ENCODE measurements at regions not wholly inside any gene's neighbourhood (a gene's known extent, or its start where the extent isn't known, plus 50 kb on each side); places are given as distances from the start of the nearest gene placed in this dataset.

GRCh38 chr1:208535511-208535910, 291.3 kb upstream of the PLXNA2 start:
- H3K9me2 ChIP-seq (ENCODE audit: insufficient read depth), result no peaks in the 10 kb centered on the region
- no peak overlapping the region for H3K27ac ChIP-seq
- ChIA-PET CTCF (no interaction called here), POLR2A (ENCODE audit: unreplicated experiment) (no interaction called here)
- intact Hi-C loops (cut with micrococcal nuclease; ENCODE audit: unreplicated experiment), result no loop called here
- no peaks in the 10 kb centered on the region for H3F3A ChIP-seq (ENCODE audit: insufficient read depth, low read depth)
- H3K79me2 ChIP-seq (ENCODE audit: low read depth), result no peaks in the 10 kb centered on the region
- no peak for DNase-seq
- no peaks in the 10 kb centered on the region for H3K4me1 ChIP-seq (replicated peaks; ENCODE audit: insufficient read depth)
- H4K20me1 ChIP-seq (ENCODE audit: insufficient read depth), result no peaks in the 10 kb centered on the region
- H3K27me3 ChIP-seq (ENCODE audit: insufficient read depth, low read depth), result peaks cover 85% of the 10 kb centered on the region
- H2AFZ ChIP-seq, result no peak overlapping the region
- TF ChIP-seq CTCF (conservative IDR thresholded peaks at IDR 0.05) (no peak), EZH2 (IDR thresholded peaks at IDR 0.05; ENCODE audit: low read depth) (no peak)
- no peak overlapping the region for H3K4me3 ChIP-seq
- H3K36me3 ChIP-seq (ENCODE audit: low read depth), result no peaks in the 10 kb centered on the region
- no TSS peak for BruUV-seq (replicated peaks)
- H3K9me3 ChIP-seq (ENCODE audit: insufficient read depth, low read depth), result no peaks in the 10 kb centered on the region
- no peak overlapping the region for H3K4me2 ChIP-seq

GRCh38 chr1:208536212-208536611, 292.0 kb upstream of the PLXNA2 start:
- H3K9me2 ChIP-seq (ENCODE audit: insufficient read depth), result no peaks in the 10 kb centered on the region
- ChIA-PET POLR2A (ENCODE audit: unreplicated experiment) (no interaction called here), CTCF (no interaction called here)
- H3K4me2 ChIP-seq, result no peak overlapping the region
- peaks cover 88% of the 10 kb centered on the region for H3K27me3 ChIP-seq (ENCODE audit: insufficient read depth, low read depth)
- no peaks in the 10 kb centered on the region for H3K4me1 ChIP-seq (replicated peaks; ENCODE audit: insufficient read depth)
- H3K27ac ChIP-seq, result no peak overlapping the region
- DNase-seq, result no peak
- TF ChIP-seq CTCF (conservative IDR thresholded peaks at IDR 0.05) (no peak), EZH2 (IDR thresholded peaks at IDR 0.05; ENCODE audit: low read depth) (no peak)
- BruUV-seq (replicated peaks), result no TSS peak
- no peaks in the 10 kb centered on the region for H3K9me3 ChIP-seq (ENCODE audit: insufficient read depth, low read depth)
- H3K36me3 ChIP-seq (ENCODE audit: low read depth), result no peaks in the 10 kb centered on the region
- H3K4me3 ChIP-seq, result no peak overlapping the region
- intact Hi-C loops (cut with micrococcal nuclease; ENCODE audit: unreplicated experiment), result no loop called here
- H3F3A ChIP-seq (ENCODE audit: insufficient read depth, low read depth), result no peaks in the 10 kb centered on the region
- H3K79me2 ChIP-seq (ENCODE audit: low read depth), result no peaks in the 10 kb centered on the region
- no peaks in the 10 kb centered on the region for H4K20me1 ChIP-seq (ENCODE audit: insufficient read depth)
- no peak overlapping the region for H2AFZ ChIP-seq

GRCh38 chr1:208537198-208537597, 293.0 kb upstream of the PLXNA2 start:
- H3K9me3 ChIP-seq (ENCODE audit: insufficient read depth, low read depth), result no peaks in the 10 kb centered on the region

More at GRCh38 chr1:208537198-208537597, 293.0 kb upstream of the PLXNA2 start:
- Histone ChIP-seq H2AFZ (no peak overlapping the region), H3F3A (ENCODE audit: insufficient read depth, low read depth) (no peaks in the 10 kb centered on the region), H3K79me2 (ENCODE audit: low read depth) (no peaks in the 10 kb centered on the region), H3K4me3 (no peak overlapping the region), H3K4me1 (replicated peaks; ENCODE audit: insufficient read depth) (no peaks in the 10 kb centered on the region), H4K20me1 (ENCODE audit: insufficient read depth) (no peaks in the 10 kb centered on the region; the same call in 1 of the 2 replicates), H3K36me3 (ENCODE audit: low read depth) (no peaks in the 10 kb centered on the region), H3K27ac (no peak overlapping the region), H3K27me3 (ENCODE audit: insufficient read depth, low read depth) (peaks cover 86% of the 10 kb centered on the region), H3K9me2 (ENCODE audit: insufficient read depth) (no peaks in the 10 kb centered on the region), H3K4me2 (no peak overlapping the region)
- BruUV-seq (replicated peaks), result no TSS peak
- DNase-seq, result no peak
- no peak for TF ChIP-seq EZH2 (IDR thresholded peaks at IDR 0.05; ENCODE audit: low read depth)
- no peak for TF ChIP-seq CTCF (conservative IDR thresholded peaks at IDR 0.05)
- intact Hi-C loops (cut with micrococcal nuclease; ENCODE audit: unreplicated experiment), result no loop called here
- ChIA-PET POLR2A (ENCODE audit: unreplicated experiment) (no interaction called here), CTCF (no interaction called here)

All from PC-9 (cell line).